ENCODE measurements at regions not wholly inside any gene's neighbourhood (a gene's known extent, or its start where the extent isn't known, plus 50 kb on each side); places are given as distances from the start of the nearest gene placed in this dataset.

- TF ChIP-seq POLR2AphosphoS5 (IDR thresholded peaks at IDR 0.05; ENCODE audit: low read depth, low read length) (no peak), POLR2A (IDR thresholded peaks at IDR 0.05; ENCODE audit: low read depth, low read length) (no peak), TAF1 (IDR thresholded peaks at IDR 0.05; ENCODE audit: borderline replicate concordance, low read depth, low read length) (no peak)
Observed at GRCh38 chr5:114054594-114054993, 307.3 kb upstream of the KCNN2 start.

All from GM12892 (cell line).